GM23248 (cell line): ENCODE measurements at regions not wholly inside any gene's neighbourhood (a gene's known extent, or its start where the extent isn't known, plus 50 kb on each side); places are given as distances from the start of the nearest gene placed in this dataset.

Experiments
- DNase-seq: peaks from one replicate; pipeline ENCODE4 v3.0.0-alpha.2; 2015
- H2AFZ ChIP-seq: fragments of 200-600 bp; sonication (generic); 2 replicates; pipeline ENCODE4 v1.6.1; 2016; ENCODE audit warnings: antibody characterized with exemption
- H3F3A ChIP-seq: fragments of 200-600 bp; sonication (generic); 2 replicates; pipeline ENCODE4 v1.6.1; 2016; ENCODE audit warnings: mild to moderate bottlenecking, antibody characterized with exemption, mixed run types; ENCODE audit not compliant: insufficient read depth
- H3K27ac ChIP-seq: fragments of 200-600 bp; sonication (generic); 2 replicates; pipeline ENCODE4 v1.5.1; 2016; ENCODE audit warnings: mild to moderate bottlenecking
- H3K27me3 ChIP-seq: fragments of 200-600 bp; sonication (generic); replicated peaks from 2 replicates; pipeline ENCODE4 v1.6.1; 2016; ENCODE audit warnings: mild to moderate bottlenecking; ENCODE audit not compliant: insufficient read depth
- H3K36me3 ChIP-seq: fragments of 200-600 bp; sonication (generic); 2 replicates; pipeline ENCODE4 v1.6.1; 2016; ENCODE audit warnings: low read depth, mild to moderate bottlenecking
- H3K4me1 ChIP-seq: fragments of 200-600 bp; sonication (generic); 2 replicates; pipeline ENCODE4 v1.6.1; 2016; ENCODE audit warnings: mild to moderate bottlenecking; ENCODE audit not compliant: insufficient read depth
- H3K4me2 ChIP-seq: fragments of 200-600 bp; sonication (generic); one replicate; pipeline ENCODE4 v1.6.1; 2016; ENCODE audit warnings: mild to moderate bottlenecking; ENCODE audit not compliant: unreplicated experiment
- H3K4me3 ChIP-seq: fragments of 200-600 bp; sonication (generic); 2 replicates; pipeline ENCODE4 v1.5.1; 2016; ENCODE audit warnings: mild to moderate bottlenecking
- H3K79me2 ChIP-seq: fragments of 200-600 bp; sonication (generic); 2 replicates; pipeline ENCODE4 v1.6.1; 2016; ENCODE audit warnings: mild to moderate bottlenecking; ENCODE audit not compliant: insufficient read depth
- H3K9ac ChIP-seq: fragments of 200-600 bp; sonication (generic); 2 replicates; pipeline ENCODE4 v1.6.1; 2016; ENCODE audit warnings: mild to moderate bottlenecking
- H3K9me2 ChIP-seq: fragments of 200-600 bp; sonication (generic); 2 replicates; pipeline ENCODE4 v1.6.1; 2016; ENCODE audit warnings: mixed run types, mild to moderate bottlenecking, moderate library complexity; ENCODE audit not compliant: insufficient read depth
- H3K9me3 ChIP-seq: fragments of 200-600 bp; sonication (generic); one replicate; pipeline ENCODE4 v1.6.1; 2017; ENCODE audit warnings: low read depth
- H4K20me1 ChIP-seq: fragments of 200-600 bp; sonication (generic); 2 replicates; pipeline ENCODE4 v1.6.0; 2016; ENCODE audit not compliant: insufficient read depth
- EZH2 ChIP-seq: fragments of 200-600 bp; sonication (generic); IDR thresholded peaks from 2 replicates; pipeline ENCODE4 v1.6.1; 2018; ENCODE audit warnings: antibody characterized with exemption, mild to moderate bottlenecking; ENCODE audit not compliant: insufficient read depth, poor library complexity, severe bottlenecking
- EZH2phosphoT487 ChIP-seq: fragments of 200-600 bp; sonication (generic); IDR thresholded peaks from 2 replicates; pipeline ENCODE4 v1.6.1; 2018; ENCODE audit warnings: antibody characterized with exemption, moderate library complexity, mild to moderate bottlenecking, low read depth; ENCODE audit not compliant: insufficient read depth
- whole genome bisulfite sequencing, 2 experiments: methylation state at CpG; one replicate each; pipeline ENCODE4 v1.1.6; 2015 to 2017; ENCODE audit warnings: low lambda C conversion rate in 2 of 2, low coverage in 1 of 2; ENCODE audit errors: missing lambda C conversion rate in 2 of 2; 5-methylcytosine and 5-hydroxymethylcytosine counted together
- in situ Hi-C: fragments of 300-500 bp; cut with MboI; formaldehyde crosslinking; loops from 2 replicates; pipeline ENCODE4 v1.15.0; 2020

GRCh38 chr9:118446943-118447639, 742.9 kb downstream of the TLR4 start:
- in situ Hi-C loops: no loop called here
- Histone ChIP-seq H2AFZ (no peak overlapping the region), H3F3A (no peaks in the 10 kb centered on the region), H3K9me2 (no peaks in the 10 kb centered on the region), H3K4me1 (no peaks in the 10 kb centered on the region), H4K20me1 (no peaks in the 10 kb centered on the region), H3K27ac (no peak overlapping the region), H3K27me3 (no peaks in the 10 kb centered on the region), H3K36me3 (no peaks in the 10 kb centered on the region), H3K79me2 (no peaks in the 10 kb centered on the region), H3K4me2 (no peak overlapping the region), H3K9me3 (no peaks in the 10 kb centered on the region), H3K4me3 (no peak overlapping the region), H3K9ac (no peak overlapping the region)
- 31% methylated on average over 9 of the region's 9 CpGs for WGBS, 2 experiments
- no peak for DNase-seq
- no peak for TF ChIP-seq EZH2phosphoT487
- no peak for TF ChIP-seq EZH2

- no peaks in the 10 kb centered on the region for H3K9me2 ChIP-seq
- H3K9ac ChIP-seq: no peak overlapping the region
- no peaks in the 10 kb centered on the region for H3F3A ChIP-seq
- DNase-seq: no peak
- TF ChIP-seq EZH2 (no peak), EZH2phosphoT487 (no peak)
- no peak overlapping the region for H3K4me3 ChIP-seq
- no peak overlapping the region for H3K4me2 ChIP-seq
- H3K79me2 ChIP-seq: no peaks in the 10 kb centered on the region
- WGBS, 2 experiments: 2 to 4% methylated on average over 2 of the region's 2 CpGs
- no peaks in the 10 kb centered on the region for H3K9me3 ChIP-seq
- no peaks in the 10 kb centered on the region for H3K4me1 ChIP-seq
- in situ Hi-C loops: no loop called here
- H4K20me1 ChIP-seq: no peaks in the 10 kb centered on the region
- no peak overlapping the region for H2AFZ ChIP-seq
- H3K36me3 ChIP-seq: no peaks in the 10 kb centered on the region
- no peak overlapping the region for H3K27ac ChIP-seq
- no peaks in the 10 kb centered on the region for H3K27me3 ChIP-seq
These were observed 745.4 kb downstream of the TLR4 start for GRCh38 chr9:118449554-118449953.

GRCh38 chr9:118455259-118455658, 751.1 kb downstream of the TLR4 start:
- H3K9ac ChIP-seq: no peak overlapping the region
- no peak overlapping the region for H2AFZ ChIP-seq
- 3 to 4% methylated on average over 2 of the region's 2 CpGs for WGBS, 2 experiments
- in situ Hi-C loops: no loop called here
- no peak overlapping the region for H3K4me2 ChIP-seq
- peak; percentile 2 for DNase-seq
- H3K4me3 ChIP-seq: no peak overlapping the region
- H3K9me3 ChIP-seq: no peaks in the 10 kb centered on the region
- no peak for TF ChIP-seq EZH2phosphoT487
- TF ChIP-seq EZH2: no peak
- H3K36me3 ChIP-seq: no peaks in the 10 kb centered on the region
- no peak overlapping the region for H3K27ac ChIP-seq
- H4K20me1 ChIP-seq: no peaks in the 10 kb centered on the region
- no peaks in the 10 kb centered on the region for H3K27me3 ChIP-seq
- no peaks in the 10 kb centered on the region for H3K4me1 ChIP-seq
- H3F3A ChIP-seq: no peaks in the 10 kb centered on the region
- H3K79me2 ChIP-seq: no peaks in the 10 kb centered on the region
- H3K9me2 ChIP-seq: no peaks in the 10 kb centered on the region

GRCh38 chr9:118455788-118456187, 751.6 kb downstream of the TLR4 start:
- in situ Hi-C loops: no loop called here
- Histone ChIP-seq H3K9ac (no peak overlapping the region), H3K9me2 (no peaks in the 10 kb centered on the region), H3K4me3 (no peak overlapping the region), H3K79me2 (no peaks in the 10 kb centered on the region), H3K4me1 (no peaks in the 10 kb centered on the region), H3K27ac (no peak overlapping the region), H3K36me3 (no peaks in the 10 kb centered on the region), H2AFZ (no peak overlapping the region), H3K27me3 (no peaks in the 10 kb centered on the region), H3F3A (no peaks in the 10 kb centered on the region), H3K9me3 (no peaks in the 10 kb centered on the region), H4K20me1 (no peaks in the 10 kb centered on the region), H3K4me2 (no peak overlapping the region)
- no peak for DNase-seq
- WGBS, 2 experiments: 51 to 56% methylated on average over 2 of the region's 2 CpGs
- no peak for TF ChIP-seq EZH2phosphoT487
- TF ChIP-seq EZH2: no peak
